RPMI8226 (cell line): ENCODE measurements at regions not wholly inside any gene's neighbourhood (a gene's known extent, or its start where the extent isn't known, plus 50 kb on each side); places are given as distances from the start of the nearest gene placed in this dataset.

ENCODE experiments used
- DNase-seq: peaks from one replicate; pipeline ENCODE4 v3.0.0-alpha.2; 2015

DNA sequence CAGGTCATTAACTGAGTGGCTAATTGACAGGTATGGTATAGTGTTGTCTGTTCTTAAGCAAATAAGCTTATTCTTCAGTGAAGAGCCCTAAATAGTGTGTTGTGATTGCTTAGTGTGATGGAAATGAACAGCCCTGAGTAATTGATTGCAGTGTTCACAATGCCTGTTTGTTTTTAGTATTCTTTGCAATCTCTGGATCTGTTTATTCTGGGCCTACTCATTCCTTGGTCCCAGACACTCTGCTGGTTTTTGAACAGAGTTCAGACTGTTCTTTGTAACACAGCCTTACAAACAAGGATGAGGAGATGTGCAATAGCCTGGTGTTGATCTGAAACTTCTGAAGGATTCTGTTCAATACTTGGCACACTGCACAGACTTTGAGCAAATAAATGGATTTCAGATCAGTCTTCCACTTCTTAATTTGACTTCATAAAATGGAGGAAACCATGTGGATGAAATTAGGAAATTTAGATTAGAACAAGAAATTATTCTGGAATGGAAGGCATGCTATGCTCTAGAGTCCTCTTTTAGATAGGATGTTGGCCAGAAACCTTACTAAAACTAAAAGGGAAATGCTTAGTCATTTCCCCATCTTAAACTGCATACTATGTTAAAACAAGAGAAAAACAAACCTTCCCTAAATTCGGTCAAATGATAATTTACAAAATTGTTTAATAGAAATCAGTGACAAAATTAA, 444.2 kb upstream of the SEMA3D start:
- no peak for DNase-seq

DNA sequence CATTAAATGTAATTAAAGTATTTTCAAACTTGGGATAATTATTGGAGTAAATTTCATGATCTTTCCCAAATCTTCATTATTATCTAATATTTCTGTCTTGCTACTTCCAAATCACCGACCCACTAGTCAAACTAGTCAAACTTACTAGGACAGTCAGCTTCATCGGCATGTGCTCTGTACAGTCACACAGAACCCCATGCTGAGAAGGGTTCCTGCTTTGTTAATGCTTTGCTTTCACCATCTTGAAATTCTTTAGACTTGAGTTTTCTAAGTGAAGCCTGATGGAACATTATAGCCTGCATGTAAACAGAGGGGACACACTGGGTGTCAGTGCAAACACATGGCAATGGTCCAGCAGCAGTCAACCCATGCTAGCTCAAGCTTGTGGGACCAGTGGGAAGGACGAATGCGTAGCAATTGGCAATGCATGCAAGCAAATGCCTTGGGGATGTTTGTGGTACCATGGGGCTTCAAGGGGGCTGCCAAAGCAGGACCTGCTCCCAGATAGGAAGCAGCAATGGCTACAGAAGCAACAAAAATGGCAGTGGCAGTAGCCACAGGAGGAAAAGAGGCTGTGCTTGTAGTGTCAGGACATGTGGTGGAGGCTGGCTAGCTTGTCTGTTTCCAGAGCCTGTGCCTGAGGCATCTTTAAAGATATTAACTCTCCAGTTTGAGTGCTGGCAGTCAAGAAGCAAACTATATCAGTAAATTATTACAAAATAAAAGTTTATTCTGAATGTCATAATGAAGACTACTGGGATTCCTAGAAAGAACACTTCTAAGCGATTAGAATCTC, 441.1 kb upstream of the SEMA3D start:
- no peak for DNase-seq

DNA sequence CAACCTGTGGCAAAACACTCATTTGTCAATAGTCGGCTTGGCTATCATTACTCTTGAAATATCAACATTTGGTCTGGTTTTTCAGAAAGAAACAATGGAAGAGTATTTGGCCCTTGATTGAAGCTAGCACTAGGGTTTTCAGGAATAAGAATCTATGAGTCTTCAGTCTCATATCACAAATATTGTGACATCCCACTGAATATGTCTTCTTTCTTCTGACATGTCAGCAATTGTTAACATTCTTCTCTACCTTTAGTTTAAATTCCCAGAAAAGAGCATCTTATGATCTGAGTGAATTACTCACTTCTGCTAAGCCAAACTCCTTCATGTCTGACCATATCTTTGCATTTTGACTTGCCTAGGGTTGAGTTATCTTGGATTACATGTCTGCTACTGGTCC, 435.2 kb upstream of the SEMA3D start:
- DNase-seq, result no peak

DNA sequence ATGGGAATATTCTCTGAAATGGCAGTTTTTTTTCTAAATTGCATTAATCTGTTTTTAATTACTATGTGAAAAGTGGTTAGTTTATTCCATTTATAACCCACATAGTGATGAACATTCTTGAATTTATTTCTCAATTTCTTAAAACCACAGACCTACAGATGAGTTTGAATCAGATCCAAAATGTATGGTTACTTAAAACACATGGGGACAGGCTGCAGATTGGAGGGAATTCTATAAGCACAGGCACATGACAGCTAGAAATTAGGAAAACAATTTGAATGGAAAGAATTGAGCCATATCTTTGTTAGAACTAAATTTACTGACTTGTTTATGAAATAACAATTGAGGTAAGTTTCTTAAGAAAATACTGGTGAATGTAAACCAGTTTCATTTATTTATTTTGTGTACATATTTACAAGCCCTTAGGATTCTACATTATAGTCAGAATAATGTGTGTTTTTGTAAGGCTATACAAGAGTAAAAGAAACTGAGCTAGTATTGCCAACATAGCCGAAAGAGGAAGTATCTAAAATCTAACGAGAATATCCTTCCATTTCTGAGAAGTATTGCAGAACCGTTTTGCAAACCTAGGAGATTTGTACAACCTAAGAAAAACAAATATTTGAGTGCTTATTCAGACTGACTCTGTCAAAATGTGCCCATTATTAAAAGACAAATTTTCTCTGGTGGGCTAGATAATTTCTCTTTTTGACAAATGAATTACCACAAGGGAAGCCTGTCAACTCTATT, 434.3 kb upstream of the SEMA3D start:
- DNase-seq, result no peak

DNA sequence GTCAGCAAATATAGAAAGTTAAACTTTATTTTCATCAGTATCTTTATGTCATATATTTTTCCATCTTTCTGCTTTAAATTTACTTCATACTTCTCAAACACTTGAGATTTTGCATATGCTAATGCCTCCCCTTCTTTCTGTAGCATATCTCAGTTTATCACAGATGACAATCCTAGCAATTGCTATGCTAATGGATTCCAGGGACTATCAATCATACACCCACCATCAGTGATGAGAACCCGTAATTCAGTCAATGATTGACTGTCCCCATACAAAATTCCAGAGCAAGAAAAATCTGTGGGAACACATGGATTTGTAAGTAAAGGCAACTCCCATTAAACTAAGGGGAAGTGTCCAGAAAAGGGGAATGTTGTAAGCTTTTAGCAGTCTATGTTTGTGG, 432.4 kb upstream of the SEMA3D start:
- no peak for DNase-seq

DNA sequence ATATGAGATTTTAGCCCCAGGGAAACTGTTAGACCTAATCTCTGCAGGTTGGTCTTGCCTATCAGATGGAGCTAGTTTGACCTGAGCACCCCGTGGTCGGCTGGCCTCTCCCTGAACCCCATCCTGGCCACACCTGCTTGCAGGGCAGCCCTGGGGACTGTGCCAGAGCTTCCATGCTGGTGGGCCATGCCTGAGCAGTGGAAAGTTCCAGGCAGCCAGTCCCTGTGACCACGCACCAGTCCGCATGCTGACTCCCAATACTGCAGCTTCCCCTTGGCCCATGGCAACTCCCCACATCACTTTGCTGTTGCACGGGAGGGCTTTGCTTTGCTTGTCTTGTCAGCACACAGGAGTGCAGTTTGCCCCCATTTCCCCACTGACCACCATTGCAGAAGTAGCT, 427.8 kb upstream of the SEMA3D start:
- DNase-seq, result no peak

DNA sequence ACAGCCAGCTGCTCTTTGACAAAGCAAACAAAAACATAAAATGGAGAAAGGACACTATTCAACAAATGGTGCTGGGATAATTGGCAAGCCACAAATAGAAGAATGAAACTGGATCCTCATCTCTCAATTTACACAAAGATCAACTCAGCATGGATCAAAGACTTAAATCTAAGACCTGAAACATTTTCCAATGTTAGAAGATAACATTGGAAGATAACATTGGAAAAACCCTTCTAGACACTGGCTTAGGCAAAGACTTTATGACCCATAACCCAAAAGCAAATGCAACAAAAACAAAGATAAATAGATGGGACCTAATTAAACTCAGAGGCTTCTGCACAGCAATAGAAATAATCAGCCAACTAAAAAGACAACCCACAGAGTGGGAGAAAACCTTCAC, 425.7 kb upstream of the SEMA3D start:
- DNase-seq, result no peak

DNA sequence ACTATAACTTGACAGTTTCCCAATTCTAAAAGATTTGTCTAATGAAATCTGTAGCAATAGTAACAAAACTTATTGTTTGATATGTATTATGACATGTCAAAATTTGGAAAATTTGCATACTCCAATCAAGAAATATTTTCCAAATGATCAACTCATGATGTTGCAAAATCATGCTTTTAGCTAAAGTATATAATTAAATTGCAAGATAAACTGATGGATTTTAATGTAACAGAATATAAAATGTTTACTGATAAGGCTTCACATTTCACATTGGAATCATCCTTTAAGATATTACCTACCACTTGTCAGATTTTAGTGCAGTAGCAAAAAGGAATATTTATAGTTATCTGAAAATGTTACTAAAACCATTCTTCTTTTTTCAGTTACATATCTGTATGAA, 421.9 kb upstream of the SEMA3D start:
- DNase-seq, result no peak

DNA sequence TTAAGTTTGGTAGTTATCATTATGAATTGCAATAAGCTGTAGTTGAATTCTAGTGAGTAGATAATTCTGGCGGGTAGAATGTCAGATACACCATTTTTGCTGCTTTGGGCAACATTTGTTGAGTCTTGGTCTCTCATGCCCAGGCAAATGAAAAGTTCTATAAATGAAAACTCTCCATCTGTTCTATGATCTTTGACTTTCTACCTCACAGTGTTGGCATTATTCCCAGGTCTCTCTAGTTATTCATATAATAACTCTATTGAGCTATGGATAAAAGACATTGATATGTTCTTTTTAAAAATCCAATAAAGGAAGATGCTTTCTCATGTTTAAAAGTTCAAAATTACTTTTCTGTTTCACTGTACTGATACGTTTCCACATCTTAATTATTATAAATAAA, 415.3 kb upstream of the SEMA3D start:
- DNase-seq, result no peak

DNA sequence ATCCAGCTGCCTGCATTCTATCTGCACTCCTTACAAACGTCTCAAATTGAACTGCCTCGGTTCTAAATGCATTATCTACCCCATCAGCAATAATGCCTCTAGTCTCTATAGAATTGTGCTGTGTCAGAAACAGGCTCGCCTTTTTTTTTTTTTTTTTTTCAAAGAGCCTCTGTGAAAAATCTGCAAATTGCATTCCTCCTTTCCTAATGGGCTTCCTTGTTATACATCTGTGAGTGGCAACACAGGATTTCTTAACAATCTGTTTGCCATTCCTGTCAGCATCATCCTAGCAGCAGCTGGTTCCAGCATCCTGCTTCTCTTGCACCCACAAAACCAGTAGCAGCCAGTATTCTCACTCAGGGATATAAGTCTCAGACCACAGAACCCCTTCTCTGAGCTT, 413.5 kb upstream of the SEMA3D start:
- no peak for DNase-seq

DNA sequence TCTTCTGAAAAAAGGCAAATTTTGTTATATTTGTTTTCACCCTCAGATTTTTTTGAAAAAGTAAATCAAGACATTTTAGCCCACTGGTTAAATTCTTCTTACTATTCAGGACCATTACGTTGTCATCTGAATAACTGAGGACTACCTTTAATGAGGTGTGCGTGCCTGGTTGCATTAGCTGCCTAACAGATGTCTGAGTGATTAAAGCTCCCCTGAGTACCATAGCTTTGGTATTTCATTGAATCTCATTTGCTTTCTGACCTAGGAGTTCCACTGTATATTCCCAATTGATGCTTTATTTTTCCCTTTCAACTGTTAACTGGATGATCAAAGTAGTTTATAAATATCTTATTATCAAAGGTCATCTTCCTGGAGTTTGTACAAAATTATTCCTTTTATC, 410.0 kb upstream of the SEMA3D start:
- no peak for DNase-seq

DNA sequence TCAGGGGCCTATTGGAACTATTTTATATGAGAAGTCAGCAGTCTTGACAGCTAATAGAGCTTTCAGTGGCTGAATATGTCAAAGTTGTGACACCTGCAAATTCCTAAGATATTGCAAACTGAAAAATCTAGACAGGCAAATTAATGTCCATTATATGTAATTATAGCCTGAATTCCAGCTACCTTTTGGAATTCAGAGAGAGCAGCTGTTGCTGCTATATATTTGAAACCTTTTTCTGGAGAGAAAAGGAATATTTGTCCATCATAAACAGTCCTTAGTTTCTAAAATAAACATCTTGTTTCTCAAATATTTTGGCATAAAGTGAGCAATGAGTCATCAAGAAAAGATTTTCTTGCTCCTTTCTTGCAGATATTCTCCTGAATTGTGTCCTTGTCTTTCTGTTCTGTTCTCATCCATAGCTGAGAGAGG, 408.9 kb upstream of the SEMA3D start:
- DNase-seq, result no peak

DNA sequence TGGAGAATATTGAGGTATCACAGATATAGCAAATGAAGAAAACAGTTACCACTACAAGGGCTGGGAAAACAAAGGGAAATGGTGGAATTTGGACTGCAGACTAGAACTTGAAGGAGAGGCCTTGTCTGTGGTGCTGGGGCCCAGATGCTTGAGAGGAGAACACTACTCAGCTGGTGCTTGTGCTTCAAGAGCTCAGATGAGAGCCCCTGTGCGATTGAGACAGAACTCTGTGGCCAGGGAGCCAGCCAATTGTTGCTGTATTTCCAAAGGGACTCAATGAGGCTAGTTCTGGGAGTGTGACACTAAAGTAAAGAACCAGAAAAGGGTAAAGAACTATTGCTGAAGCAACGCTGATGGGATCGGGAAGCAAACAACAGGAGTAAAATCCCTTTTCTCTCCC, 406.5 kb upstream of the SEMA3D start:
- DNase-seq, result no peak

DNA sequence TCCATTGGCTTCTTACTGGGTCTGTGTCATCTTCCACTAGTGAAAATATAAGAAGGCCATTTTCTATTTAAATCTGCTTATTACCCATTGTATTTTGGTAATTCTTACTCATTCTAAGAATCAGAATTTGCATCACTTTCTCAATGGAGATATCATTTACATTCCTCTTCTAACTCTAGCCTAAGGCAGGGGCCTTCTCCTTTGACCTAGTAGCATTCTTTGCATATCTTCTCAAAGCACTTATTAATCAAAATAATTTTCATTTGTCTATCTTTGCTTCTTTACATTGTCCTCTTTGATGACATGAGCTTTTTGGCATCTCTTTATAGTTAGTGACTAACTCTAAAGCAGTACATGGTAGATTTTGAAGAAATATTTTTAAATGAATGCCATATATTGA, 400.9 kb upstream of the SEMA3D start:
- DNase-seq, result no peak

DNA sequence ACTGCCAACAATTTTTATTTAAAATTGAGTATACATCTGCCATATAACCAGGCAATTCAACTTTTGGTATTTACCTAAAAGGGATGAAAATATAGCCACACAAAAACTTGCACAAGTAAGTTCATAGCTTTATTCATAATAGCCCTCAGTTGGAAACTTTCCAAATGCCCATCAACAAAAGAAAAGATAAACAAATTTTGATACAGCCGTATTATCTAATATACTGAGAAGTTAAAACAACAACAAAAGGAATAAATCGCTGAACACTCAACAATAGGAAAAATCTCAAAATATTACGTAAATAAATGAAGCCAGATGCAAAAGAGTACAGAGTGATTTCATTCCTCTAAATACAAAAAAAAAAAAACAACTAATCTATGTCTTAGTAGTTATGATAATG, 399.2 kb upstream of the SEMA3D start:
- no peak for DNase-seq

DNA sequence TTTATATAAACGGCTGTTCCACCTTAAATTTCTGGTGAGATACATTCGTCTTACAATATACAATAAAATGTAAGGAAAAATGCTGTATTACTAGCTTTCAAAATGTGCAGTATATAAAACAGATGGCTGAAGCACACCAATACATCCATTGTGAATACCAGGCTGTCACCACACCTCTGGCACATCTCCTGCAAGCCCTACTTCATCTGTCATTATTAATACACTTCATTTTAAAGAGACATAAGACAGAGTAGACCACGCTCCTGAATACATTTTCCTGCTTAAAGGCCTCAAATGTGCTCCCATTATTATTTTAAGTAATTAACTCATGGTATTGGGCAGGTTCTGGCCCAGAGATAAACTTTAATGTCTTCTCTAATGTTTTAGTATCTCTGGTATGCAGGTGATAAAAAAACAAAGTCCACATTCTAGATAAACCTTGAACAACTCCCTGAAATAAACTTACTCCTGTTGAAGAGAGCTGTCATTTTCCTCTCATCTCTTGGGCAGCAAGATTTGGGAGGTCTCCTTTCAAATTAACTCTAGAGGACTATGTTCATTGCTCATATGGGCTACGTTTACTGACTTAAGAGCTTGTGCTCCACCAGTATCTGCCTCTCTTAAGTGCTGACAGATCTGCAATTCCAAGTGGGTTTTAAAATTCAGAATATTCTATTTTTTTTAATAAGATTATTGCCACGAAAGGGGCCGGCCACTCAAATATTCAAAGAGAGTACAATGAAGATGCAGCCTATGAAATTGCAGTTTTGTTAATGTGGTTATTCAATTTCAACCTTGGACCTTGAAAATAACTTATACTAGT, 396.5 kb upstream of the SEMA3D start:
- DNase-seq, result no peak

DNA sequence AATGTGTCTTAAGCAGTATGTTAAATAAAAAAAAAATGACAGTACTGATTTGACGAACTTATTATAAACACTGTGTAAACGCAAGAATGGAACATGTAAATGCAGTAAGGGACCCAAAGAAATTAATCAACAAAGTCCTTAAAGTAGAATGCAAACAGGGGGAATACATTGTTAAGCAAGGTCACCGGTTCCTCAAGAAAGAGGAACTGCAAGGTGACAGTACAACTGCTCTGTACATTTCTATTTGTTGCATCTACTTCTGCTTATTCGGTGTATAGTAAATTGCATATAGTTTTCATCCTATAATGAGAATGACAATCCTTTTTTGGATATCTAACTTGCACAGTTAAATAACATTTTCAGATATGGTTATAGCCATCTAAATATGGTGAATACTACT, 387.0 kb upstream of the SEMA3D start:
- no peak for DNase-seq

DNA sequence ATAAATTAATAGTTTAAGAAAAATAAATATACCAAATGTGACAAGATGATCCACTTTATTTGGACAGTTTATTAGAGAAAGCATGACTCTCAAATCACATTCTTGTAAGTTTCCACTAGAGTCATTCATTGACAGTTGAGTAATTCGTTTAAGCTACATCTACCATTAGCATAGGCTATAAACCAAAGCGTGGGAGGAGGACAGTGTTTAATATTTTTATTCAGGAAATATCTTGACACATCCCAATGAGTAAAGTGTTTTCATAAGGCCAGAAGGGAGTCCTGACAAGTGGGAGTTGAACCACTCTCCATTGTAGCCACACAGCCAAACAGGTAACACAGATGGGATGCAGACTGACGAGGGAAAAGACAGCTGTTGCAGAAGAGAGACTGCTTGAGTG, 386.5 kb upstream of the SEMA3D start:
- no peak for DNase-seq

DNA sequence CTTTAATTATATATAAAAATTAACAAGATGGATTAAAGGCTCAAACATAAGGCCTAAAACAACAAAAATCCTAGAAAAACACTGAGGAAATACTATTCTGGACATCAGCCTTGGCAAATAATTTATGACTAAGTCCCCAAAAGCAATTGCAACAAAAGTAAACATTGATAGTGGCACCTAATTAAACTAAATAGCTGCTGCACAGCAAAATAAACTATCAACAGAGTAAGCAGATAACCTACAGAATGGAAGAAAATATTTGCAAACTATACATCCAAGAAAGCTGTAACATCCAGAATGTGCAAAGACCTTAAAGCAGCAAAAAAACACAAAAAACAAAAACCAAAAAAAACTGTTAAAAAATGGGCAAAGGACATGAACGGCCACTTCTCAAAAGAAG, 384.0 kb upstream of the SEMA3D start:
- no peak for DNase-seq

DNA sequence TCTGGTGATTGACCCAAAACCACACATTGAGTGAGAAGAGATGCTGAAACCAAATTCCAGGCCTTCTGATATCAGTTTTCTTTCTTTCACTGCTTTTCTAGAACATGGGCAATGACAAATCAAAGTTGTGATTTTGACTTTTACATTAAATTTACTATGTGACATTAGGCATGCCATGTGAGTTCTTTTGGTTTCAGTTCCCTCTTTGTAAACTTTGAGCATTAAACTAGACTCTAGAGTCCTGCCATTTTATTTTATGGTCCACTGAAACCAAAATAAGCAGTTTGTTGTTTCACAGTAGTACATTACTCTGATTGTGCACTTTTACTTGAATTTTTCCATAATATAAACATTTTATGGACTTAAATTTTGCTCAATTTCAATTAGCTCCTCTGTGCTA, 381.1 kb upstream of the SEMA3D start:
- DNase-seq, result peak; percentile 12

DNA sequence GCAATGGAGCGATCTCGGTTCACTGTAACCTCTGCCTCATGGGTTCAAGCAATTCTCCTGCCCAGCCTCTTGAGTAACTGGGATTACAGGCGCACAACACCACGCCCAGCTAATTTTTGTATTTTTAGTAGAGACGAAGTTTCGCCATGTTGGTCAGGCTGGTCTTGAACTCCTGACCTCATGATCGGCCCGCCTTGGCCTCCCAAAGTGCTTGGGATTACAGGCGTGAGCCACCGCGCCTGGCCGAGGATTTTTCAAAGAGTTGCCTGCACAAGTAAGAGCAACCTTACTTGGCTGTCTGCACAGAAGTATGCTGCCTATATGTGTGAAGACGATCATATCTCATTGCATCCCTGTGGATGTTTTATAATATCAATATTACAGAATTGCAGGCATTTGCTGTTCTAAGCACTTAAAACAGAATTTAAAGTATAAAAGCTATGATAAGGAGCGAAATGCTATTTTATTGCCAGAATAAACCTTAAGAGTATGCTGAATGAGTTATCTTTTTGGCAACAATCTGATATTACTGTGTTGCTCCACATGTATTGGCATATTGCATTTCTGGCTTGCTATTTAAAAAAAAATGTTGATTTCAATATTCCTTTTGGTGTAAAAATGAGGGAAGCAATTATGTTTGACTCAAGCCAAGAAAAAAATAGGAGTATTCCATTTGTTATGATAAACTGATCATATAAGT, 379.4 kb upstream of the SEMA3D start:
- DNase-seq, result no peak

DNA sequence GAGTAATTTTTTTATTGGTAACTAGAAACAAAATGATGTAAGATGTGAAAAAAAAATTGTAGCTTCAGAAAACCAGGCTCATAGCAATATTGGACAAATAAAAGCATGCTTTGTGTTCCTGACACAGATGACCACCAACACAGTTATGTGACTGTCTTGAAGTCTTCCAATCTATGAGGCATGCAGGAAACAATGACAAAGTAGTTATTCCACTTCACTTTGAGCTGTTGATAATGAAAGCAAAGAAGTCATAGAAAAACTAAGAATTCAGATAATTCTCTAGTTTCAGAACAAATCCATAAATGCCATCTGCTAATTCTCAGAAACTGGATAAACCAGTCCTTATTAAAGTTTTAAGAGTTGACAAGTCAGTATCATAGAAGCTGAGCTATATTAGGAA, 378.4 kb upstream of the SEMA3D start:
- DNase-seq, result no peak

DNA sequence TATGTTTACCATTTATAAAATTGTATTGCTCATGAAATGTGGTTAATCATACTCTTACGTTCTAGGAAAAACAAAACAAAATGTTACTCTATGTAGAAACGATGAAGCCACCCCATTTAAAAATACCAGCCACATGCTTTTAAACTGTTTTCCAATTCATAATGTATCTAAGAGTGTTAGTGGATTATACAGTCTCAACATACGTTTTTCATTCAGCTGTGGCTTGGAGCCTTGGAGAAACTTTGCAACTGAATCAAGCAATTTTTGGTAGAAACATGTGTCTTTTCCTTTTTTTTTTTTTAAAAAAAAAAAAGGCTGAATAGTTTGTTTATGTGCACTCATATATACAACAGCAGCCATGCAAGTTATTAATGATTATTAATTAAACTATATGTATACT, 378.0 kb upstream of the SEMA3D start:
- no peak for DNase-seq
